Suprapubic skin (tissue), 4 donors: ENCODE measurements at regions not wholly inside any gene's neighbourhood (a gene's known extent, or its start where the extent isn't known, plus 50 kb on each side); places are given as distances from the start of the nearest gene placed in this dataset.

ENCODE experiments used
- DNase-seq, 2 donors: peaks; one replicate each; pipeline ENCODE4 v3.0.0-alpha.2; 2019; ENCODE audit warnings: low spot score in 2 of 2
- H3K27ac ChIP-seq: fragments of 200-600 bp; sonication (generic); one replicate; pipeline ENCODE4 v1.5.1; 2019
- H3K27me3 ChIP-seq: fragments of 200-600 bp; sonication (generic); one replicate; pipeline ENCODE4 v1.5.1; 2019
- H3K36me3 ChIP-seq: fragments of 200-600 bp; sonication (generic); one replicate; pipeline ENCODE4 v1.5.1; 2019
- H3K4me1 ChIP-seq: fragments of 200-600 bp; sonication (generic); one replicate; pipeline ENCODE4 v1.5.1; 2019
- H3K4me3 ChIP-seq: fragments of 200-600 bp; sonication (generic); one replicate; pipeline ENCODE4 v1.5.1; 2019; ENCODE audit warnings: mild to moderate bottlenecking
- H3K9me3 ChIP-seq: fragments of 200-600 bp; sonication (generic); one replicate; pipeline ENCODE4 v1.5.1; 2019
- EP300 ChIP-seq: sonication (generic); formaldehyde crosslinking; IDR thresholded peaks from one replicate; pipeline ENCODE4 v1.6.1; 2017; ENCODE audit warnings: antibody characterized with exemption
- POLR2A ChIP-seq, 2 donors: fragments of 450-650 bp; IDR thresholded peaks; one replicate each; pipeline ENCODE4 v1.6.1; 2017; ENCODE audit warnings: antibody characterized with exemption in 2 of 2, mild to moderate bottlenecking in 2 of 2, moderate library complexity in 2 of 2
- POLR2AphosphoS5 ChIP-seq, 3 donors: sonication (generic); formaldehyde crosslinking; IDR thresholded peaks; one replicate each; pipeline ENCODE4 v1.6.1; 2017; ENCODE audit warnings: antibody characterized with exemption in 3 of 3
- WGBS: methylation state at CpG from one replicate; pipeline ENCODE4 v1.1.5; 2018; 5-methylcytosine and 5-hydroxymethylcytosine counted together
- TF ChIP-seq, protein P1 (sequence below), 2 donors: fragments of 200-600 bp in 1 of 2; fragments of 450-650 bp in 1 of 2; sonication (generic) in 1 of 2; IDR thresholded peaks; one replicate each; pipeline ENCODE4 v1.5.1; 2016 to 2019; ENCODE audit warnings: antibody characterized with exemption in 2 of 2, mild to moderate bottlenecking in 1 of 2, moderate library complexity in 1 of 2

DNA sequence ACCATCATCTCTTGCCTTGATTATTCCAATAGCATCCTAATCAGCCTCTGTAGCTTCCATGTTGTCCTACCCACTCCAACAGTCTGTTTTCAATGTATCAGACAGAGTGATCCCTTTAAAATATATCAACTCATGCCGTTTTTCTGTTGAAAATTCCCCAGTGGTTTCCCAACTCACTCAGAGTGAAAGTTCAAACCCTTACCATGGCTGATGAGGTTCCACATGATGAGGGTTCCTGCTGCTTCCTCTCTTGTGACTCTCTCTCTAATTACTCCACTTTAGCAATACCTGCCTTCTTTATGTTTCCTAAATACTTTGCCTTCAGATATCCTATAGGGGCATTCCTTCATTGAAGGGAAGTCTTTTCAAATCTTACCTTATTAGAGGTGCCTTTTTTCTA is 334.7 kb downstream of the PPP1R2C start:
- Histone ChIP-seq H3K27ac (no peak overlapping the region), H3K9me3 (no peaks in the 10 kb centered on the region), H3K4me3 (no peak overlapping the region), H3K36me3 (no peaks in the 10 kb centered on the region), H3K27me3 (no peaks in the 10 kb centered on the region), H3K4me1 (no peaks in the 10 kb centered on the region)
- TF ChIP-seq, protein P1, sequence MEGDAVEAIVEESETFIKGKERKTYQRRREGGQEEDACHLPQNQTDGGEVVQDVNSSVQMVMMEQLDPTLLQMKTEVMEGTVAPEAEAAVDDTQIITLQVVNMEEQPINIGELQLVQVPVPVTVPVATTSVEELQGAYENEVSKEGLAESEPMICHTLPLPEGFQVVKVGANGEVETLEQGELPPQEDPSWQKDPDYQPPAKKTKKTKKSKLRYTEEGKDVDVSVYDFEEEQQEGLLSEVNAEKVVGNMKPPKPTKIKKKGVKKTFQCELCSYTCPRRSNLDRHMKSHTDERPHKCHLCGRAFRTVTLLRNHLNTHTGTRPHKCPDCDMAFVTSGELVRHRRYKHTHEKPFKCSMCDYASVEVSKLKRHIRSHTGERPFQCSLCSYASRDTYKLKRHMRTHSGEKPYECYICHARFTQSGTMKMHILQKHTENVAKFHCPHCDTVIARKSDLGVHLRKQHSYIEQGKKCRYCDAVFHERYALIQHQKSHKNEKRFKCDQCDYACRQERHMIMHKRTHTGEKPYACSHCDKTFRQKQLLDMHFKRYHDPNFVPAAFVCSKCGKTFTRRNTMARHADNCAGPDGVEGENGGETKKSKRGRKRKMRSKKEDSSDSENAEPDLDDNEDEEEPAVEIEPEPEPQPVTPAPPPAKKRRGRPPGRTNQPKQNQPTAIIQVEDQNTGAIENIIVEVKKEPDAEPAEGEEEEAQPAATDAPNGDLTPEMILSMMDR (IDR thresholded peaks at IDR 0.05) = no peak
- 42% methylated on average over 1 of the region's 1 CpG for WGBS
- no peak for DNase-seq

DNA sequence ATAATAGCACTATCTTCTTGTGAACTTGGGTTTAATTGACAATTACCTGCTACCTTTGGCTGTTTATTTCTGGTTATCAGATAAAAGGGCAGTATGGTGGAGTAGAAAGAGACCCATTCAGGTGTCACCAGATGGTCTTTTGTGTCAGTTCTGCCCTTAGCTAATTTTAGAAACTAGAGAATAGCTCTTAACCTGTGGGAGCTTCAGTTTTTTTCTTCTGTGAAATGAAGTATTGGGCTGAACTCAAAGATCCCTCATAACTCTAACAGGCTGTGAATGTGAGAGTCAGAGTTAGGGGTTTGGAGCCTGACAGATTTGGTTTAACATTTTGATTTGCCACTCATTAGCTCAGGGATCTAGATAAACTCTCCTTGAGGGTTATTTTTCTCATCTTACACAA is 335.2 kb downstream of the PPP1R2C start:
- no peak for TF ChIP-seq POLR2A (IDR thresholded peaks at IDR 0.05)
- TF ChIP-seq POLR2AphosphoS5 (IDR thresholded peaks at IDR 0.05) = no peak
- no peak for TF ChIP-seq EP300
- TF ChIP-seq, protein P1 (IDR thresholded peaks at IDR 0.05) = no peak
- H3K27ac ChIP-seq = no peak overlapping the region

DNA sequence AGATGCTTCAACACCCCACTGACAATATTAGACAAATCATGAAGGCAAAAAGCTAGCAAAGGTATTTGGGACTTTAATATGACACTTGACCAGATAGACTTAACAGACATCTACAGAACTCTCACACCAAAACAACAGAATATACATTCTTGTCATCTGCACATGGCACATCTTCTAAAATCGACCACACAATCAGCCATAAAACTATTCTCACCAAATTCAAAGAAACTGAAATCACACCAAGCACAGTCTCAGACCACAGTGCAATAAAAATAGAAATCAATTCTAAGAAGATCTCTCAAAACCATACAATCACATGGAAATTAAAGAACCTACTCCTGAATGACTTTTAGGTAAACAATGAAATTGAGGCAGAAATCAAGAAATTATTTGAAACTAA is 340.8 kb downstream of the PPP1R2C start:
- Histone ChIP-seq H3K9me3 (no peaks in the 10 kb centered on the region), H3K36me3 (no peaks in the 10 kb centered on the region), H3K27ac (no peak overlapping the region), H3K27me3 (no peaks in the 10 kb centered on the region), H3K4me3 (no peak overlapping the region), H3K4me1 (no peaks in the 10 kb centered on the region)
- DNase-seq = no peak
- 65% methylated on average over 1 of the region's 1 CpG for WGBS
- TF ChIP-seq POLR2AphosphoS5 (IDR thresholded peaks at IDR 0.05) (no peak), POLR2A (IDR thresholded peaks at IDR 0.05) (no peak), EP300 (no peak)
- TF ChIP-seq, protein P1 (IDR thresholded peaks at IDR 0.05) = no peak

More for the DNA sequence above, 335.2 kb downstream of the PPP1R2C start:
- no peaks in the 10 kb centered on the region for H3K36me3 ChIP-seq
- H3K27me3 ChIP-seq = no peaks in the 10 kb centered on the region
- H3K4me1 ChIP-seq = no peaks in the 10 kb centered on the region
- DNase-seq = no peak
- no peak overlapping the region for H3K4me3 ChIP-seq
- no peaks in the 10 kb centered on the region for H3K9me3 ChIP-seq

DNA sequence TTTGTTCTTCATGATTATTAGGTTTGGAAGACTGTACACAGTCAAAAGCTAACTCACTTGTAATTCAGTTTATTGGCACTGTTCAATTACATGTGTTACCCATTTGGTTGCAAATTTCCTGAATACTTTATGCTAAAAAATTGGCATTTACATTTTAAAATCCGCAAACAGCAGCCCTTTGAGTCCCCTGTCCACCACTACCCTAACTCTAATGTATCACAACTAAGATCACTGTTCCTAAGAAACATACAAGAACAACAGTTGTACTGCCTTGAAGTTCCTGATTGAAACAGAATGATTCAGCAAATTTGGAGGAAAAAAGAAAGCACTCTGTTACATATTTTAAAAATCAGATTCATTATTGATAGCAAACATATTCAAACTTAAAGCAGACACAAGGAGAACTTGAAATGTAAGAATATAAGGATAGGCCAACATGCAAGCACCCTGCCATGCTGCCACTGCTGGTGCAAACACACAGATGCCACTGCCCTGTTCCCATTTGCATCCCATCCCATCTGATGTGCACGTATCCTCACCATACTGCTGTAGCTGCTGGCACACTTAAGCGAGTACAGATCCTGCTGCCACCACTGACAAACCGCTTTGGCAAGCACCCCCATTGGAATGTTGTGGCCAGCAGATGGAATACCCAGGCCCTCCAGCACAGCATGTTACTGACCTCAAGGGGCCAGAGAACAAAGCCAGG is 343.4 kb downstream of the PPP1R2C start:
- no peak for TF ChIP-seq POLR2A (IDR thresholded peaks at IDR 0.05)
- no peak for TF ChIP-seq EP300
- no peak for TF ChIP-seq POLR2AphosphoS5 (IDR thresholded peaks at IDR 0.05)
- TF ChIP-seq, protein P1 (IDR thresholded peaks at IDR 0.05) = no peak
- Histone ChIP-seq H3K27me3 (no peaks in the 10 kb centered on the region), H3K9me3 (no peaks in the 10 kb centered on the region), H3K36me3 (no peaks in the 10 kb centered on the region), H3K27ac (no peak overlapping the region), H3K4me1 (no peaks in the 10 kb centered on the region), H3K4me3 (no peak overlapping the region)
- DNase-seq = no peak
- 75% methylated on average over 4 of the region's 4 CpGs for WGBS

DNA sequence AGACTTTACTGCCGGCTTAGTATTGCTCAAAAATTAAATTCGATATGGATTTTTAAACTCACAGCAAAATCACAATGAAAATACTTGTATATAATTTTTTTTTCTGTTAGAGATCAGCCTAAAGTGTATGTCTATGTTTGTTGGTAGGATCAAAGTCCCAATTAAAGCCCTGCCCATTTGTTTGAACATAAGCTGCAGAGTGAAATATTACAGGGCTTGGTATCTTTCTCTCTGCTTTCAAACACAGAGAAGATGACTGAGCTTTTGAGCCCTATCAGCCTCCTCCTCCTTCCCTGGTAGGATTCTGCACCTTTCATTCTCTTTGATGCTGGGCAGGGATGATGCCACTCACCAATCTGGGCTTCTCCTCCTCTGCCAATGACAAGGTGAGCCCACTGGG is 345.4 kb downstream of the PPP1R2C start:
- no peak for TF ChIP-seq EP300
- TF ChIP-seq, protein P1 (IDR thresholded peaks at IDR 0.05) = no peak
- TF ChIP-seq POLR2AphosphoS5 (IDR thresholded peaks at IDR 0.05) = no peak
- TF ChIP-seq POLR2A (IDR thresholded peaks at IDR 0.05) = no peak
- 87% methylated on average over 2 of the region's 2 CpGs for WGBS
- DNase-seq = no peak
- Histone ChIP-seq H3K4me3 (no peak overlapping the region), H3K4me1 (no peaks in the 10 kb centered on the region), H3K9me3 (no peaks in the 10 kb centered on the region), H3K36me3 (no peaks in the 10 kb centered on the region), H3K27me3 (no peaks in the 10 kb centered on the region), H3K27ac (no peak overlapping the region)
